Thyroid gland (tissue), 4 donors: ENCODE measurements at regions not wholly inside any gene's neighbourhood (a gene's known extent, or its start where the extent isn't known, plus 50 kb on each side); places are given as distances from the start of the nearest gene placed in this dataset.

Experiments
- POLR2A ChIP-seq, 2 donors: fragments of 450-650 bp; IDR thresholded peaks; one replicate each; pipeline ENCODE4 v1.6.1; 2017; ENCODE audit warnings: antibody characterized with exemption in 2 of 2, mild to moderate bottlenecking in 2 of 2, moderate library complexity in 1 of 2
- TF ChIP-seq, protein P1 (sequence below), 6 experiments: fragments of 200-600 bp in 3 of 6; fragments of 450-650 bp in 3 of 6; sonication (generic) in 3 of 6; IDR thresholded peaks; one replicate each; pipeline ENCODE4 v1.5.1; 2016 to 2019; ENCODE audit warnings: antibody characterized with exemption in 6 of 6, mild to moderate bottlenecking in 2 of 6, inconsistent platforms in 1 of 6, moderate library complexity in 1 of 6

DNA sequence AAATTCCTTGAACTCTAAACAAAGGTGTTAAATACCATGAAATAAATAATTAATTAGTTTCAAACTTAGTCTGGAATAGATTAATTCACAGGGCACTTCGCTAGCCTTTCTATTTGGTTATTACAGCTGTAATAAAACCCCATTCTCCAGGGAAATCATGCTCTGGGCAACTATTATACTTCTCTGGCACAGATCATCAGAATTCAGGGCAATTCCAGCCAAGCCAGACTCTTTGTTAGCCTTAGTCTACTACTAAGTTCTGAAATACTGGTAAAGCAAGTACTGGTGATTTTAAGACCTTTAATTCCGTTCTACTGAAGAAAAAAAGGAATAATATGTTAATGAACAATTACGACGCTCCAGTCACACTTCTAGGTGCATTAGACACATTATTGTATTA lies 123.4 kb upstream of the PDE1A start:
- TF ChIP-seq, protein P1, sequence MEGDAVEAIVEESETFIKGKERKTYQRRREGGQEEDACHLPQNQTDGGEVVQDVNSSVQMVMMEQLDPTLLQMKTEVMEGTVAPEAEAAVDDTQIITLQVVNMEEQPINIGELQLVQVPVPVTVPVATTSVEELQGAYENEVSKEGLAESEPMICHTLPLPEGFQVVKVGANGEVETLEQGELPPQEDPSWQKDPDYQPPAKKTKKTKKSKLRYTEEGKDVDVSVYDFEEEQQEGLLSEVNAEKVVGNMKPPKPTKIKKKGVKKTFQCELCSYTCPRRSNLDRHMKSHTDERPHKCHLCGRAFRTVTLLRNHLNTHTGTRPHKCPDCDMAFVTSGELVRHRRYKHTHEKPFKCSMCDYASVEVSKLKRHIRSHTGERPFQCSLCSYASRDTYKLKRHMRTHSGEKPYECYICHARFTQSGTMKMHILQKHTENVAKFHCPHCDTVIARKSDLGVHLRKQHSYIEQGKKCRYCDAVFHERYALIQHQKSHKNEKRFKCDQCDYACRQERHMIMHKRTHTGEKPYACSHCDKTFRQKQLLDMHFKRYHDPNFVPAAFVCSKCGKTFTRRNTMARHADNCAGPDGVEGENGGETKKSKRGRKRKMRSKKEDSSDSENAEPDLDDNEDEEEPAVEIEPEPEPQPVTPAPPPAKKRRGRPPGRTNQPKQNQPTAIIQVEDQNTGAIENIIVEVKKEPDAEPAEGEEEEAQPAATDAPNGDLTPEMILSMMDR (IDR thresholded peaks at IDR 0.05) = no peak
- TF ChIP-seq POLR2A (IDR thresholded peaks at IDR 0.05) = no peak
